Neural cell (in vitro differentiated cells): ENCODE measurements at regions not wholly inside any gene's neighbourhood (a gene's known extent, or its start where the extent isn't known, plus 50 kb on each side); places are given as distances from the start of the nearest gene placed in this dataset.
"Not testable (repeated sequence)": the region's sequence is repeated elsewhere in the genome, so short reads cannot be mapped to it uniquely, and the experiment has no call there.

ENCODE experiments used
- H2AFZ ChIP-seq: fragments of 200-600, 300-800 bp; sonication (generic), shearing (Covaris generic); 2 replicates; pipeline ENCODE4 v1.6.0; 2014; ENCODE audit warnings: low read depth, mild to moderate bottlenecking, antibody characterized with exemption, low read length, moderate library complexity
- H3F3A ChIP-seq: fragments of 200-600 bp; shearing (Covaris generic); 2 replicates; pipeline ENCODE4 v1.6.1; 2016; ENCODE audit warnings: mild to moderate bottlenecking, moderate library complexity, mixed read lengths, antibody characterized with exemption, low read length; ENCODE audit not compliant: insufficient read depth, poor library complexity, severe bottlenecking
- H3K27ac ChIP-seq: fragments of 200-600, 300-800 bp; sonication (generic), shearing (Covaris generic); 2 replicates; pipeline ENCODE4 v1.5.1; 2014; ENCODE audit warnings: mild to moderate bottlenecking, low read length, moderate library complexity
- H3K27me3 ChIP-seq: fragments of 300-800, 200-600 bp; sonication (generic), shearing (Covaris generic); 2 replicates; pipeline ENCODE4 v1.6.0; 2014; ENCODE audit warnings: mild to moderate bottlenecking, low read depth, low read length, moderate library complexity; ENCODE audit not compliant: insufficient read depth
- H3K36me3 ChIP-seq: fragments of 300-800, 200-600 bp; sonication (generic), shearing (Covaris generic); 2 replicates; pipeline ENCODE4 v1.5.1; 2014; ENCODE audit warnings: mild to moderate bottlenecking, antibody characterized with exemption, low read length, moderate library complexity; ENCODE audit not compliant: insufficient read depth
- H3K4me2 ChIP-seq: fragments of 300-800, 200-600 bp; sonication (generic), shearing (Covaris generic); 2 replicates; pipeline ENCODE4 v1.6.0; 2014; ENCODE audit warnings: mild to moderate bottlenecking, low read length
- H3K4me3 ChIP-seq: fragments of 300-800, 200-600 bp; sonication (generic), shearing (Covaris generic); 2 replicates; pipeline ENCODE4 v1.5.1; 2014; ENCODE audit warnings: mild to moderate bottlenecking, low read length, moderate library complexity
- H3K79me2 ChIP-seq: fragments of 200-600 bp; shearing (Covaris generic); replicated peaks from 2 replicates; pipeline ENCODE4 v1.6.0; 2014; ENCODE audit warnings: mild to moderate bottlenecking, low read length, moderate library complexity; ENCODE audit not compliant: insufficient read depth
- H3K9ac ChIP-seq: fragments of 300-800, 200-600 bp; sonication (generic), shearing (Covaris generic); 2 replicates; pipeline ENCODE4 v1.6.1; 2016; ENCODE audit warnings: mild to moderate bottlenecking, low read length, mixed read lengths
- H3K9me2 ChIP-seq: fragments of 200-600 bp; shearing (Covaris generic); 2 replicates; pipeline ENCODE4 v1.6.1; 2016; ENCODE audit warnings: mild to moderate bottlenecking, low read length, mixed read lengths; ENCODE audit not compliant: insufficient read depth
- H3K9me3 ChIP-seq: fragments of 200-600, 300-800 bp; sonication (generic), shearing (Covaris generic); 2 replicates; pipeline ENCODE4 v1.6.1; 2016; ENCODE audit warnings: mild to moderate bottlenecking, mixed run types, low read length, moderate library complexity, mixed read lengths
- H4K20me1 ChIP-seq: fragments of 200-600 bp; shearing (Covaris generic); 2 replicates; pipeline ENCODE4 v1.6.1; 2016; ENCODE audit warnings: mild to moderate bottlenecking, mixed run types; ENCODE audit not compliant: insufficient read depth
- EP300 ChIP-seq: fragments of 450-650 bp; conservative IDR thresholded peaks from 2 replicates; pipeline ENCODE4 v1.6.1; 2014; ENCODE audit warnings: antibody characterized with exemption, mild to moderate bottlenecking, moderate library complexity; ENCODE audit not compliant: poor library complexity, severe bottlenecking
- EZH2 ChIP-seq: fragments of 200-600, 300-800 bp; shearing (Covaris generic), sonication (generic); IDR thresholded peaks from 2 replicates; pipeline ENCODE4 v1.6.1; 2014; ENCODE audit warnings: antibody characterized with exemption, low read length, borderline replicate concordance, mild to moderate bottlenecking; ENCODE audit not compliant: insufficient read depth, poor library complexity, severe bottlenecking
- MXI1 ChIP-seq: fragments of 450-650 bp; conservative IDR thresholded peaks from 2 replicates; pipeline ENCODE4 v1.6.1; 2014; ENCODE audit warnings: antibody characterized with exemption, mild to moderate bottlenecking; ENCODE audit not compliant: poor library complexity, severe bottlenecking
- POLR2AphosphoS5 ChIP-seq: IDR thresholded peaks from 2 replicates; pipeline ENCODE4 v1.6.1; 2012
- RAD21 ChIP-seq: fragments of 450-650 bp; conservative IDR thresholded peaks from 2 replicates; pipeline ENCODE4 v1.6.1; 2014; ENCODE audit warnings: antibody characterized with exemption, mild to moderate bottlenecking, moderate library complexity
- SMC3 ChIP-seq: fragments of 450-650 bp; conservative IDR thresholded peaks from 2 replicates; pipeline ENCODE4 v1.6.1; 2014; ENCODE audit warnings: antibody characterized with exemption, mild to moderate bottlenecking, moderate library complexity; ENCODE audit not compliant: poor library complexity
- TAF1 ChIP-seq: IDR thresholded peaks from 2 replicates; pipeline ENCODE4 v1.6.1; 2012; ENCODE audit warnings: low read depth
- TF ChIP-seq, protein P1 (sequence below): fragments of 450-650 bp; IDR thresholded peaks from 2 replicates; pipeline ENCODE4 v1.5.1; 2014; ENCODE audit warnings: antibody characterized with exemption, mild to moderate bottlenecking, moderate library complexity; ENCODE audit not compliant: poor library complexity, severe bottlenecking
- TF ChIP-seq, protein P2 (sequence below): IDR thresholded peaks from 2 replicates; pipeline ENCODE4 v1.6.1; 2012; ENCODE audit warnings: borderline replicate concordance

DNA sequence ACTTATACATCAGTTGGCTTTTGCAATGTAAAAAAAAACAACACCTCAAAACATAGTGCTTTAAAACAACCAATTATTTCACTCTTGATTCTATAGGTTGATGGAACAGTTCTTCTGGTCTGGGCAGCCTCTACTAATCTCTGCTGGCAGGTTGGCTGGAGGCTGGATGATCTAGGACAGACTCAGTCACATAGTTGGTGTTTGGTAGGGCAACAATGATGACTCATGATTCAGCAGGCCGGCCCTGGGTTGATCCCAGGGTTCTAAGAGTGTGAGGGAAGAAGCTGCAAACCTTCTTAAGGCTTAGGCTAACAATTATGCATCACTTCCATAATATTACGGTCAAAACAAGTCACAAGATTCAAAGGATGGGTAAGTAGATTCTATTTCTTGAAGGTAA is 558.2 kb downstream of the ZNF674 start:
- H3F3A ChIP-seq = no peaks in the 10 kb centered on the region
- no peaks in the 10 kb centered on the region for H3K79me2 ChIP-seq
- H3K9ac ChIP-seq = no peak overlapping the region
- no peak overlapping the region for H3K4me2 ChIP-seq
- no peaks in the 10 kb centered on the region for H3K27me3 ChIP-seq
- no peak overlapping the region for H3K27ac ChIP-seq
- H2AFZ ChIP-seq = no peak overlapping the region
- TF ChIP-seq RAD21 (no peak), MXI1 (no peak), EZH2 (no peak), POLR2AphosphoS5 (no peak), TAF1 (no peak), SMC3 (no peak), EP300 (no peak)
- TF ChIP-seq, protein P1, sequence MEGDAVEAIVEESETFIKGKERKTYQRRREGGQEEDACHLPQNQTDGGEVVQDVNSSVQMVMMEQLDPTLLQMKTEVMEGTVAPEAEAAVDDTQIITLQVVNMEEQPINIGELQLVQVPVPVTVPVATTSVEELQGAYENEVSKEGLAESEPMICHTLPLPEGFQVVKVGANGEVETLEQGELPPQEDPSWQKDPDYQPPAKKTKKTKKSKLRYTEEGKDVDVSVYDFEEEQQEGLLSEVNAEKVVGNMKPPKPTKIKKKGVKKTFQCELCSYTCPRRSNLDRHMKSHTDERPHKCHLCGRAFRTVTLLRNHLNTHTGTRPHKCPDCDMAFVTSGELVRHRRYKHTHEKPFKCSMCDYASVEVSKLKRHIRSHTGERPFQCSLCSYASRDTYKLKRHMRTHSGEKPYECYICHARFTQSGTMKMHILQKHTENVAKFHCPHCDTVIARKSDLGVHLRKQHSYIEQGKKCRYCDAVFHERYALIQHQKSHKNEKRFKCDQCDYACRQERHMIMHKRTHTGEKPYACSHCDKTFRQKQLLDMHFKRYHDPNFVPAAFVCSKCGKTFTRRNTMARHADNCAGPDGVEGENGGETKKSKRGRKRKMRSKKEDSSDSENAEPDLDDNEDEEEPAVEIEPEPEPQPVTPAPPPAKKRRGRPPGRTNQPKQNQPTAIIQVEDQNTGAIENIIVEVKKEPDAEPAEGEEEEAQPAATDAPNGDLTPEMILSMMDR = no peak
- TF ChIP-seq, protein P2, sequence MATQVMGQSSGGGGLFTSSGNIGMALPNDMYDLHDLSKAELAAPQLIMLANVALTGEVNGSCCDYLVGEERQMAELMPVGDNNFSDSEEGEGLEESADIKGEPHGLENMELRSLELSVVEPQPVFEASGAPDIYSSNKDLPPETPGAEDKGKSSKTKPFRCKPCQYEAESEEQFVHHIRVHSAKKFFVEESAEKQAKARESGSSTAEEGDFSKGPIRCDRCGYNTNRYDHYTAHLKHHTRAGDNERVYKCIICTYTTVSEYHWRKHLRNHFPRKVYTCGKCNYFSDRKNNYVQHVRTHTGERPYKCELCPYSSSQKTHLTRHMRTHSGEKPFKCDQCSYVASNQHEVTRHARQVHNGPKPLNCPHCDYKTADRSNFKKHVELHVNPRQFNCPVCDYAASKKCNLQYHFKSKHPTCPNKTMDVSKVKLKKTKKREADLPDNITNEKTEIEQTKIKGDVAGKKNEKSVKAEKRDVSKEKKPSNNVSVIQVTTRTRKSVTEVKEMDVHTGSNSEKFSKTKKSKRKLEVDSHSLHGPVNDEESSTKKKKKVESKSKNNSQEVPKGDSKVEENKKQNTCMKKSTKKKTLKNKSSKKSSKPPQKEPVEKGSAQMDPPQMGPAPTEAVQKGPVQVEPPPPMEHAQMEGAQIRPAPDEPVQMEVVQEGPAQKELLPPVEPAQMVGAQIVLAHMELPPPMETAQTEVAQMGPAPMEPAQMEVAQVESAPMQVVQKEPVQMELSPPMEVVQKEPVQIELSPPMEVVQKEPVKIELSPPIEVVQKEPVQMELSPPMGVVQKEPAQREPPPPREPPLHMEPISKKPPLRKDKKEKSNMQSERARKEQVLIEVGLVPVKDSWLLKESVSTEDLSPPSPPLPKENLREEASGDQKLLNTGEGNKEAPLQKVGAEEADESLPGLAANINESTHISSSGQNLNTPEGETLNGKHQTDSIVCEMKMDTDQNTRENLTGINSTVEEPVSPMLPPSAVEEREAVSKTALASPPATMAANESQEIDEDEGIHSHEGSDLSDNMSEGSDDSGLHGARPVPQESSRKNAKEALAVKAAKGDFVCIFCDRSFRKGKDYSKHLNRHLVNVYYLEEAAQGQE = no peak
- no peaks in the 10 kb centered on the region for H4K20me1 ChIP-seq
- H3K4me3 ChIP-seq = no peak overlapping the region
- no peaks in the 10 kb centered on the region for H3K9me3 ChIP-seq
- no peaks in the 10 kb centered on the region for H3K9me2 ChIP-seq
- H3K36me3 ChIP-seq = no peaks in the 10 kb centered on the region

DNA sequence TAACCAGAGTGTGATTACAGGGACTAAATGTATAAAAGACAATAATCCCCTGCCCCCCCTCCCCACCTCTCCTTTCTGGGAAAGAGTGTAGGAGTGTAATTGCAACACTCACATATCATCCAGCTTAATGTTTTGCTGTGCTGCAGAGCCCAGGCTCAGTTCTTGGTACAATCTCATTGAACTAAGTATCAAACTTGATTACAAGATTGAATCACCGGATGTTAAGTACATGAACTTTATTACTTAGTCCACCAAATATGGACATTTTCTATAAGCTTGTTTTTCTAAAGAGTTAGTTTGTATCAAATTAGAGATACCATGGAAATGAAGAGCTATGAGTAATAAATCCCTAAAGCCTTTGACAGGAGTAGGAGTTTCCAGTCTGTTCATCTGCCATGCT is 559.1 kb downstream of the ZNF674 start:
- Histone ChIP-seq H3K79me2 (no peaks in the 10 kb centered on the region), H3K9ac (no peak overlapping the region), H3K36me3 (no peaks in the 10 kb centered on the region), H3K4me2 (no peak overlapping the region), H3K27me3 (no peaks in the 10 kb centered on the region), H3K4me3 (no peak overlapping the region), H3K9me3 (no peaks in the 10 kb centered on the region), H3K9me2 (no peaks in the 10 kb centered on the region), H2AFZ (no peak overlapping the region), H3F3A (no peaks in the 10 kb centered on the region), H4K20me1 (no peaks in the 10 kb centered on the region), H3K27ac (no peak overlapping the region)
- TF ChIP-seq SMC3 (no peak), POLR2AphosphoS5 (no peak), EP300 (no peak), MXI1 (no peak), RAD21 (no peak), EZH2 (no peak), TAF1 (no peak)
- TF ChIP-seq, protein P1 = no peak
- TF ChIP-seq, protein P2 = no peak

DNA sequence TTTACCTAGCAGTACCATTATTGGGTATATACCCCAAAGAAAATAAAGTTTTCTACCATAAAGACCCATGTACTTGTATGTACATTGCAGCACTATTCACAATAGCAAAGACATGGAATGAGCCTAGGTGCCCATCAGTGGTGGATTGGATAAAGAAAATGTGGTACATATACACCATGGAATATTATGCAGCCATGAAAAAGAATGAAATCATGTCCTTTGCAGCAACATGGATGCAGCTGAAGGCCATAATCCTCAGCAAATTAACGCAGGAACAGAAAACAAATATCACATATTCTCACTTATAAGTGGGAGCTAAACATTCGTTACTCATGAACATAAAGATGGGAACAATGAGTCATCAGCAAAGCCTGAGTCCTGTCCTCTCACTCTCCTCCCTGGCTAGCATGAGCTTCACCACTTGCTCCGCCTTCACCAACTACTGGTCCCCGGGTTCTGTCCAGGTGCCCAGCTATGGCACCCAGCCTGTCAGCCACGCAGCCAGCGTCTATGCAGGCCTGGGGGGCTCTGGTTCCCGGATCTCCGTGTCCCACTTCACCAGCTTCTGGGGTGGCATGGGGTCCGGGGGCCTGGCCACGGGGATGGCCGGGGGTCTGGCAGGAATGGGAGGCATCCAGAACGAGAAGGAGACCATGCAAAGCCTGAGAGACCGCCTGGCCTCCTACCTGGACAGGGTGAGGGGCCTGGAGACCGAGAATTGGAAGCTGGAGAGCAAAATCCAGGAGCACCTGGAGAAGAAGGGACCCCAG is 562.1 kb downstream of the ZNF674 start:
- not testable (repeated sequence) for H3K79me2 ChIP-seq, H3K9ac ChIP-seq, H3K4me2 ChIP-seq, H3K36me3 ChIP-seq, H3K27ac ChIP-seq, H3K9me3 ChIP-seq, H3K27me3 ChIP-seq, H3F3A ChIP-seq, H2AFZ ChIP-seq, H3K9me2 ChIP-seq, H3K4me3 ChIP-seq, H4K20me1 ChIP-seq
